ENCODE measurements at regions not wholly inside any gene's neighbourhood (a gene's known extent, or its start where the extent isn't known, plus 50 kb on each side); places are given as distances from the start of the nearest gene placed in this dataset.

DNA sequence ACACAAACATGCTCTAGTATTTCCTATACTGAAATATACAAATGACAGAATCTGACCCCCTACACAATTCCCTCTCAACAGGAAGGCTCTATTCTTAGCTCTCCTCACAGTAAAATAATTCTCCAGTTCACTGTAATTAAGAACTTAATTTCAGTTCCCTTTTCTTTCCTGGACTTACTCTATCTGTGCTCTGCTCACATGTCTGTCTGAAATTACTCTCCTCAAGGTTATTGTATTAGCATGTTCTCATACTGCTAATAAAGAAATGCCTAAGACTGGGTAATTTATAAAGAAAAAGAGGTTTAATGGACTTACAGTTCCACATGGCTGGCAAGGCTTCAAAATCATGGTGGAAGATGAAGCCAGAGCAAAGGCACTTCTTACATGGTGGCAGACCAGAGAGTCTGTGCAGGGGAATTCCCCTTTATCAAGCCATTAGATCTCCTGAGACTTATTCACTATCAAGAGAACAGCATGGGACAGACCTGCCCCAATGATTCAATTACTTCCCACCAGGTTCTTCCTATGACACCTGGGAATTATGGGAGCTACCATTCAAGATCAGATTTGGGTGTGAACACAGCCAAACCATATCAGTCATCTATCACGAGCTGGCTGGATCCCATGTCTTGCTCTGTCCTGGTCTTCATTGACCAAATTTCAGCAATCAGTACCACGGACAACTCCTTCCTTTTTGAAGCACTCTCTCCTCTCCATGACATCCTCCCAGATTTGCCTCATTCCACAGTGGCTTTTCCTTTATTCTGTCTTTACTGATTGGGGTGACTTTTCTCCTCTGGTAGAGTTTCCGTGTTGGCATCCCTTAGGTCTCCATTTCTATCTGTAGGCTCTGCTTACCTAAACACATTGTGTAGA lies 110.9 kb downstream of the GALR1 start:
- TF ChIP-seq, protein P1, sequence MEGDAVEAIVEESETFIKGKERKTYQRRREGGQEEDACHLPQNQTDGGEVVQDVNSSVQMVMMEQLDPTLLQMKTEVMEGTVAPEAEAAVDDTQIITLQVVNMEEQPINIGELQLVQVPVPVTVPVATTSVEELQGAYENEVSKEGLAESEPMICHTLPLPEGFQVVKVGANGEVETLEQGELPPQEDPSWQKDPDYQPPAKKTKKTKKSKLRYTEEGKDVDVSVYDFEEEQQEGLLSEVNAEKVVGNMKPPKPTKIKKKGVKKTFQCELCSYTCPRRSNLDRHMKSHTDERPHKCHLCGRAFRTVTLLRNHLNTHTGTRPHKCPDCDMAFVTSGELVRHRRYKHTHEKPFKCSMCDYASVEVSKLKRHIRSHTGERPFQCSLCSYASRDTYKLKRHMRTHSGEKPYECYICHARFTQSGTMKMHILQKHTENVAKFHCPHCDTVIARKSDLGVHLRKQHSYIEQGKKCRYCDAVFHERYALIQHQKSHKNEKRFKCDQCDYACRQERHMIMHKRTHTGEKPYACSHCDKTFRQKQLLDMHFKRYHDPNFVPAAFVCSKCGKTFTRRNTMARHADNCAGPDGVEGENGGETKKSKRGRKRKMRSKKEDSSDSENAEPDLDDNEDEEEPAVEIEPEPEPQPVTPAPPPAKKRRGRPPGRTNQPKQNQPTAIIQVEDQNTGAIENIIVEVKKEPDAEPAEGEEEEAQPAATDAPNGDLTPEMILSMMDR (IDR thresholded peaks at IDR 0.05; ENCODE audit: low read length, missing control alignments): no peak
- no peak for DNase-seq (ENCODE audit: low read depth)
- no peak overlapping the region for H3K4me3 ChIP-seq (replicated peaks; ENCODE audit: low read depth, low read length)

DNA sequence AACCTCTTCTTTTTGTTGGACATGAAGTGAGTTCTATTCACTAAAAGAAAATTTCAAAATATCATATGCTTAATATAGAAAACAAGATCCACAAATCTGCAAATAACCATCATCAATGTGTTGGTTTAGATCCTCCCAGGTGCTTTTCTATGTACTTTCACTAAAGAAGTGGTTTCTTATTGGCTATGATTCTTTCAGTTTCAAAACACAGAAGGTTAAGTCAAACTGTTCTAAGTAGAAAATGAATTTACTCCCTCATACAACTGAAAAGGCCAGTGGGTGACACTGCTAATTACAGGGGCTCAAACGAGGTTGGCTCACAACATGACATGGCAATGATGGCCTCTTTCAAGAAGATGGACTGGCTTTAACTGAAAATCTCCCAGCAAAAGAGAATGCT lies 111.7 kb downstream of the GALR1 start:
- TF ChIP-seq, protein P1 (IDR thresholded peaks at IDR 0.05; ENCODE audit: low read length, missing control alignments): no peak
- DNase-seq (ENCODE audit: low read depth): no peak
- no peak overlapping the region for H3K4me3 ChIP-seq (replicated peaks; ENCODE audit: low read depth, low read length)

DNA sequence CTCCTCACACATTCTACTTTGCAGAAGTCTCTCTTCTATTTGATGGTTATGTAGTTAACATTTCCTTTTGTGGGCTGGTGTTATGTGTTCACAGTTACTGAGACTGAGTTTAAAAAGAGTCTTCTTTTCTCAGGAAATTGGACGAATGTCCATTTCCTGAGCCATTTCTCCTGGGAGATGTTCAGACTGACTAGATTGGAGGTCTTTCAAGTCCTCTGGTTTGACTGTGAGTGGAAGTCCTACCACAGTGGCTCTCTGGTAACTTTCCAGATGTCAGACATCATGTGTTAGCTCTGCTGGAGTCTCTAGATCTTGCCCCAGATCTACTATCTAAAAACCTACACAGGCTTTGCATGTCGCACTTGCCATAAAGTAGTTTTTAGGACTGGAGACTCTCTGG lies 116.0 kb downstream of the GALR1 start:
- TF ChIP-seq, protein P1 (IDR thresholded peaks at IDR 0.05; ENCODE audit: low read length, missing control alignments): no peak
- no peak for DNase-seq (ENCODE audit: low read depth)
- H3K4me3 ChIP-seq (replicated peaks; ENCODE audit: low read depth, low read length): no peak overlapping the region

DNA sequence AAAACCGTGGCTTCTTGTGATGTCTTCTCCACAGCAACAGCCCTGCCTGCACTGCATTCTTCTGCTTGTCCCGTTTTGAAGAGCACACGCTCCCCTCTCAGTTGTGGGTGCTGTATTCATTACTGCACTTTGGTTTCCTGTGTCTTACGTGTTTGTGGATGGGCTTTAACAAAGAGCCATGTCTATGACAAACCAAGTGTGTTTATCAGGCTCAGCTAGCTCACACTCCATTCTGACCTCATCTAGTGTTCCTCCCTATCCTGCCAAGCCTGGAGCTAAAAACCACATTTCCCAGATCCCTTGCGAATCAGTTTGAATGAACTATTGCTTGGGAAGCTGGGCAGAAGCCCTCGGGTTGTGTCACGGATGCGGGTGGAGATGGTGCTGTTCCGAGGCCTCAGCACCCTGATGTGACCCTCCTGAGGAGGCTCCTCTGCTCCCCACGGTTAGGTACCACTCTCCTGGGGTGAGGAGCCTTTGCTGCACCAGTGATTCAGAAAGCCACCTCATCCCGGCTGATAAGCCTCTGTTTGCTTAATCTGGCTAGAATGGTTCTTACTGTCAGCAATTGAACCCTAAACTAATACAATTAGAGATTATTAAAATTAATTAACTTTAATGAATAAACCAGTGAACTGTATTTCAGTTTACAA lies 116.5 kb downstream of the GALR1 start:
- TF ChIP-seq, protein P1 (IDR thresholded peaks at IDR 0.05; ENCODE audit: low read length, missing control alignments): no peak
- H3K4me3 ChIP-seq (replicated peaks; ENCODE audit: low read depth, low read length): no peak overlapping the region
- DNase-seq (ENCODE audit: low read depth): no peak

DNA sequence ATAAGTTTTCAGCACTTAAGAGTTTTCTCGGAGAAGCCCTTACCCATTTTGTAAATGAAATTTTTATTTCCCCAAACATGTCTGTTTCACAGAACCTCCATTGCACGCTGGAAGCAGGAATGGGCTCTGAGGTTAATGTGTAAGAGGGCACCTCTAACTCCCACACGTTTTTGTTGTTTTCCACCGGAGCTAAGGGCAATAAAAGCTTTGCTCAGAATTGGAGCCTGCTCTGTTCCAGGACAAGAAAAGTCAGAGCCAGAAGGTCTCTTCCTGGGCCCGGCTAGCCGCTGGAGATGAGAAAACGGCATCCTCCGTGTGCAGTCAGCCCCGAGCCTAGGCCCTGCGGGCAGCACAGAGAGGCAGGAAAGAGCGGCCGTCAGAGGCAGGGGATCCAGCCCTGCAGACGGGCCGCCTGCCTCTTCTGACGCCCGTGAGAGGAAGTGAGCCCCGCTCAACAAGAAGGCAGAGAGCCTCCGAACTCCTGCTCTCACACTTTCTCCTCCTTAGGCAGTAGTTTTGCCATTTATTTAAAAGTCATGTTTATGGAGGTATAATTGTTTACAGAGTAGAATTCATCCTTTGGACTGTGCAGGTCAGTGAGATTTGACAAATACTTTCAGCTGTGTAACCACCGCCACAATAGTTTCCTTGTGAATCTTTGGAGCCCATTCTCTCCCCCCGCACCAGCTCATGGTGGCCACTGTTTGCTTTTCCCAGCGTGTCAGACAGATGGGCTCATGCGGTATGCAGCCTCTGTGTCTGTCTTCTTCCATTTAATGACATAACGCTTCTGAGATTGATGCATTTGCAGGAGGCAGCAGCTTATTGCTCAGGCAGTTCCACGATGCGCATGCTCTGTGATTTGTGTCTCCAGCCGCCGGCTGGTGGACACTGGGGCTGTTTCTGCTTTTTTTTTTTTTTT lies 117.3 kb downstream of the GALR1 start:
- H3K4me3 ChIP-seq (replicated peaks; ENCODE audit: low read depth, low read length): no peak overlapping the region
- DNase-seq (ENCODE audit: low read depth): no peak
- TF ChIP-seq, protein P1 (IDR thresholded peaks at IDR 0.05; ENCODE audit: low read length, missing control alignments): no peak

DNA sequence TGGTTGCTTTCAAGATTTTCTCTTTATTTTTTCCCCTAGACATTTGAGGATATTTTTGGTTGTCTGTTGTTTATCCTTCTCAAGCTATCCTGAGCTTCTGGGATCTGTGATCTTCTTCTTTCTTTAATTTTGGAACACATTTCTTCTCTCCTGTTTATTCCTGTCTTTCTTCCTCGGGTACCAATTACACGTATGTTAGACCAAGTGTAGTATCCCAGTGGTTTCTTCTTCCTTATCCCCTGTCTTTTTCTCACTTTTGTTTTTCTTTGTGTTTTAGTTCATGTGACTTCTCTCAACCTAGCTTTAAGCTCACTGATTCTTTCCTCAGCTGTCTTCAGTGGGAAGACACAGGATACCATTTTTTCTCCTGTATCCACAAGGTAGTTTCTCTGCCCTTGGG lies 120.0 kb downstream of the GALR1 start:
- TF ChIP-seq, protein P1 (IDR thresholded peaks at IDR 0.05; ENCODE audit: low read length, missing control alignments): no peak
- H3K4me3 ChIP-seq (replicated peaks; ENCODE audit: low read depth, low read length): no peak overlapping the region
- no peak for DNase-seq (ENCODE audit: low read depth)

Measured in fibroblast of pulmonary artery (primary cell).